DND-41 (cell line): ENCODE measurements at regions not wholly inside any gene's neighbourhood (a gene's known extent, or its start where the extent isn't known, plus 50 kb on each side); places are given as distances from the start of the nearest gene placed in this dataset.

Experiments used
- EZH2 ChIP-seq: IDR thresholded peaks from 3 replicates; pipeline ENCODE4 v1.6.1; 2012; ENCODE audit warnings: borderline replicate concordance, low read depth, mild to moderate bottlenecking, moderate library complexity, low read length, inconsistent platforms; ENCODE audit not compliant: severe bottlenecking
- TF ChIP-seq, protein P1 (sequence below): IDR thresholded peaks from 2 replicates; pipeline ENCODE4 v1.5.1; 2012; ENCODE audit warnings: borderline replicate concordance, low read length, moderate library complexity, mild to moderate bottlenecking; ENCODE audit not compliant: poor library complexity, severe bottlenecking; ENCODE audit errors: extremely low read depth

DNA sequence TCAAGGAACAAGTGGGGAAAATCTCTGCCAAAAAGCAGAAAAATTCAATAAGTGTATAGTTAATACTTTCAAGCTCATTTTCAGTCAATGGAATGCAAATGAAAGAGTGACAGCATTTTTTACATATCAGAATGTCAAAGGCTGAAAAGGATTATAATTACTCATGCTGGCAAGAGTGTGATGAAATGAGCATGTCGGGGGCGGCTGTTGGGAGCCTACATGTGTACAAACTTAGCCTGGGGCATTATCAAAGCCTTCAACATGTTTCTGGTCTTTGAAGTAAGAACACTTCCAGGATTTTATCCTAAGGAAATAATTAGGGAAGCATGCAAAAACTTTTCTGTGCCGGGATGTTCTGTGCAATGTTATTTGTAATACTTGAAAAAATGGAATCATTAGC, 221.7 kb upstream of the LYZL1 start:
- TF ChIP-seq, protein P1, sequence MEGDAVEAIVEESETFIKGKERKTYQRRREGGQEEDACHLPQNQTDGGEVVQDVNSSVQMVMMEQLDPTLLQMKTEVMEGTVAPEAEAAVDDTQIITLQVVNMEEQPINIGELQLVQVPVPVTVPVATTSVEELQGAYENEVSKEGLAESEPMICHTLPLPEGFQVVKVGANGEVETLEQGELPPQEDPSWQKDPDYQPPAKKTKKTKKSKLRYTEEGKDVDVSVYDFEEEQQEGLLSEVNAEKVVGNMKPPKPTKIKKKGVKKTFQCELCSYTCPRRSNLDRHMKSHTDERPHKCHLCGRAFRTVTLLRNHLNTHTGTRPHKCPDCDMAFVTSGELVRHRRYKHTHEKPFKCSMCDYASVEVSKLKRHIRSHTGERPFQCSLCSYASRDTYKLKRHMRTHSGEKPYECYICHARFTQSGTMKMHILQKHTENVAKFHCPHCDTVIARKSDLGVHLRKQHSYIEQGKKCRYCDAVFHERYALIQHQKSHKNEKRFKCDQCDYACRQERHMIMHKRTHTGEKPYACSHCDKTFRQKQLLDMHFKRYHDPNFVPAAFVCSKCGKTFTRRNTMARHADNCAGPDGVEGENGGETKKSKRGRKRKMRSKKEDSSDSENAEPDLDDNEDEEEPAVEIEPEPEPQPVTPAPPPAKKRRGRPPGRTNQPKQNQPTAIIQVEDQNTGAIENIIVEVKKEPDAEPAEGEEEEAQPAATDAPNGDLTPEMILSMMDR = no peak
- no peak for TF ChIP-seq EZH2
